Lung (tissue), 11 donors: ENCODE measurements at regions not wholly inside any gene's neighbourhood (a gene's known extent, or its start where the extent isn't known, plus 50 kb on each side); places are given as distances from the start of the nearest gene placed in this dataset.
"Not testable (repeated sequence)": the region's sequence is repeated elsewhere in the genome, so short reads cannot be mapped to it uniquely, and the experiment has no call there.

ENCODE experiments used
- ATAC-seq: fragments of 200-7000 bp; cut with Tn5 transposase; one replicate; pipeline ENCODE4 v1.9.1; 2020; ENCODE audit warnings: moderate number of reproducible peaks; ENCODE audit not compliant: insufficient read depth, low FRiP score
- DNase-seq, 3 donors: peaks; one replicate each; pipeline ENCODE4 v3.0.0-alpha.2; 2013 to 2017
- H3K27ac ChIP-seq, 2 donors: one replicate each; pipeline ENCODE4 v1.5.1; 2013; ENCODE audit warnings: mild to moderate bottlenecking in 2 of 2, moderate library complexity in 2 of 2, control low read depth in 1 of 2, inconsistent platforms in 1 of 2, low read depth in 1 of 2, low read length in 1 of 2
- H3K27me3 ChIP-seq, 3 donors: one replicate each; pipeline ENCODE4 v1.5.1; 2013; ENCODE audit warnings: low read length in 2 of 3; ENCODE audit not compliant: control insufficient read depth in 3 of 3, insufficient read depth in 3 of 3
- H3K36me3 ChIP-seq, 4 donors: one replicate each; pipeline ENCODE4 v1.5.1; 2013; ENCODE audit warnings: low read length in 4 of 4, mild to moderate bottlenecking in 1 of 4, moderate library complexity in 1 of 4; ENCODE audit not compliant: control insufficient read depth in 4 of 4, insufficient read depth in 4 of 4
- H3K4me1 ChIP-seq, 5 donors: one replicate each; pipeline ENCODE4 v1.5.1; 2013; ENCODE audit warnings: low read length in 5 of 5, mild to moderate bottlenecking in 2 of 5, moderate library complexity in 1 of 5; ENCODE audit not compliant: control insufficient read depth in 5 of 5, insufficient read depth in 5 of 5
- H3K4me3 ChIP-seq: one replicate; pipeline ENCODE4 v1.5.1; 2013; ENCODE audit warnings: mild to moderate bottlenecking, control low read depth, moderate library complexity
- H3K9ac ChIP-seq, 2 donors: one replicate each; pipeline ENCODE4 v1.5.1; 2013; ENCODE audit warnings: low read length in 2 of 2, control low read depth in 1 of 2; ENCODE audit not compliant: insufficient read depth in 1 of 2
- H3K9me3 ChIP-seq, 4 donors: one replicate each; pipeline ENCODE4 v1.5.1; 2013; ENCODE audit warnings: low read length in 3 of 4, mild to moderate bottlenecking in 1 of 4, moderate library complexity in 1 of 4; ENCODE audit not compliant: control insufficient read depth in 4 of 4, insufficient read depth in 3 of 4
- CTCF ChIP-seq: IDR thresholded peaks from 2 replicates; pipeline ENCODE4 v1.5.1; 2012; ENCODE audit warnings: mild to moderate bottlenecking; ENCODE audit errors: control extremely low read depth, extremely low read depth
- WGBS, 2 donors: extraction: QIAGEN DNeasy Blood & Tissue Kit; methylation state at CpG; one replicate each; pipeline ENCODE4 v1.1.7; 2013; 5-methylcytosine and 5-hydroxymethylcytosine counted together
- donor health status: control.
- donor health status: control.
- donor health status: Bipolar disorder and iron deficiency.
- donor health status: healthy.
- donor health status: DM: yes; HTN: yes; CAD: no.

- Histone ChIP-seq H3K27me3 (no peaks in the 10 kb centered on the region), H3K36me3 (no peaks in the 10 kb centered on the region), H3K9me3 (peaks cover 0 to 2% (median 0%) of the 10 kb centered on the region in 4 donors), H3K27ac (no peak overlapping the region), H3K9ac (no peak overlapping the region), H3K4me3 (no peak overlapping the region), H3K4me1 (no peaks in the 10 kb centered on the region)
- no peak for TF ChIP-seq CTCF
- ATAC-seq (no peak), DNase-seq (no peak)
- 78 to 84% methylated on average over 4 of the region's 4 CpGs for WGBS, 2 donors
Measured at GRCh38 chr4:73329300-73329699, 70.7 kb upstream of the ANKRD17 start.

GRCh38 chr4:73325776-73326175, 67.2 kb upstream of the ANKRD17 start:
- not testable (repeated sequence) for H3K9me3 ChIP-seq, H3K4me3 ChIP-seq, H3K4me1 ChIP-seq, H3K36me3 ChIP-seq, H3K27ac ChIP-seq, DNase-seq, H3K27me3 ChIP-seq, H3K9ac ChIP-seq, ATAC-seq
- 81 to 93% methylated on average over 5 of the region's 5 CpGs for WGBS, 2 donors

- no peak for TF ChIP-seq CTCF
- H3K27me3 ChIP-seq: no peaks in the 10 kb centered on the region
Measured at GRCh38 chr4:73317092-73317491, 58.5 kb upstream of the ANKRD17 start.

GRCh38 chr4:73315091-73315490, 56.5 kb upstream of the ANKRD17 start:
- Histone ChIP-seq H3K27me3 (no peaks in the 10 kb centered on the region), H3K4me3 (no peak overlapping the region), H3K9me3 (peaks cover 0 to 7% (median 3%) of the 10 kb centered on the region in 4 donors), H3K27ac (no peak overlapping the region), H3K4me1 (no peaks in the 10 kb centered on the region), H3K9ac (no peak overlapping the region), H3K36me3 (no peaks in the 10 kb centered on the region)
- DNase-seq (no peak), ATAC-seq (no peak)
- TF ChIP-seq CTCF: no peak
- 49 to 68% methylated on average over 2 of the region's 2 CpGs for WGBS, 2 donors

More at GRCh38 chr4:73317092-73317491, 58.5 kb upstream of the ANKRD17 start:
- no peaks in the 10 kb centered on the region for H3K4me1 ChIP-seq
- ATAC-seq (no peak), DNase-seq (no peak)
- no peaks in the 10 kb centered on the region for H3K36me3 ChIP-seq
- H3K27ac ChIP-seq: no peak overlapping the region
- no peak overlapping the region for H3K9ac ChIP-seq
- 89 to 95% methylated on average over 1 of the region's 1 CpG for whole genome bisulfite sequencing, 2 donors
- peaks cover 0 to 7% (median 3%) of the 10 kb centered on the region in 4 donors for H3K9me3 ChIP-seq
- H3K4me3 ChIP-seq: no peak overlapping the region
